ENCODE measurements at regions not wholly inside any gene's neighbourhood (a gene's known extent, or its start where the extent isn't known, plus 50 kb on each side); places are given as distances from the start of the nearest gene placed in this dataset.

- Mint-ChIP-seq H3K9me3 (no peaks in the 10 kb centered on the region; the same call in 1 of the 2 replicates), H3K36me3 (ENCODE audit: low read depth) (no peaks in the 10 kb centered on the region), H3K4me1 (ENCODE audit: low read depth) (no peaks in the 10 kb centered on the region), H3K27ac (no peak overlapping the region), H3K4me3 (no peak overlapping the region), H3K27me3 (ENCODE audit: insufficient read depth) (no peaks in the 10 kb centered on the region)
- no peak for DNase-seq
- TF ChIP-seq, protein P1, sequence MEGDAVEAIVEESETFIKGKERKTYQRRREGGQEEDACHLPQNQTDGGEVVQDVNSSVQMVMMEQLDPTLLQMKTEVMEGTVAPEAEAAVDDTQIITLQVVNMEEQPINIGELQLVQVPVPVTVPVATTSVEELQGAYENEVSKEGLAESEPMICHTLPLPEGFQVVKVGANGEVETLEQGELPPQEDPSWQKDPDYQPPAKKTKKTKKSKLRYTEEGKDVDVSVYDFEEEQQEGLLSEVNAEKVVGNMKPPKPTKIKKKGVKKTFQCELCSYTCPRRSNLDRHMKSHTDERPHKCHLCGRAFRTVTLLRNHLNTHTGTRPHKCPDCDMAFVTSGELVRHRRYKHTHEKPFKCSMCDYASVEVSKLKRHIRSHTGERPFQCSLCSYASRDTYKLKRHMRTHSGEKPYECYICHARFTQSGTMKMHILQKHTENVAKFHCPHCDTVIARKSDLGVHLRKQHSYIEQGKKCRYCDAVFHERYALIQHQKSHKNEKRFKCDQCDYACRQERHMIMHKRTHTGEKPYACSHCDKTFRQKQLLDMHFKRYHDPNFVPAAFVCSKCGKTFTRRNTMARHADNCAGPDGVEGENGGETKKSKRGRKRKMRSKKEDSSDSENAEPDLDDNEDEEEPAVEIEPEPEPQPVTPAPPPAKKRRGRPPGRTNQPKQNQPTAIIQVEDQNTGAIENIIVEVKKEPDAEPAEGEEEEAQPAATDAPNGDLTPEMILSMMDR (IDR thresholded peaks at IDR 0.05): no peak
These were observed 386.9 kb upstream of the KCNN2 start for GRCh38 chr5:113974976-113975375.

DNA sequence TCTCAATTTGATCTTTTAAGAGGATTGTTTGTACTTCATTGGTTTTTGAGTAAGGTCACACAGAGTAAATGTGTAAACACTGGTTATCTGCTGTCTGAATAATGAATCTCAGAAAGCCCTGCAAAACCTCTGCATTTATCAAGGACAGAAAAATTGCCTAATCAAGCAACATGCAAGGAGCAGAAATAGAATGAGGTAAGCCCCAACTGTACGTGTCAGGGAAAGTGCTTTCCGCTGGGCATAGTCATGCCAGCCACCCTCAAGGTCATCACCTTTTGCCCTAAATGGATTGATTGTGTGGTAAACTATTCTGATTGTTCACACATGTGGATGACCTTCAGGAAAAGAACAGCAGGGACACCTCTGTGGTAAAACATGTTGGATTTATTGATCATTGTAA, 376.9 kb upstream of the KCNN2 start:
- no peak overlapping the region for H3K27ac Mint-ChIP-seq
- TF ChIP-seq, protein P1 (IDR thresholded peaks at IDR 0.05): no peak
- no peak overlapping the region for H3K4me3 Mint-ChIP-seq
- no peaks in the 10 kb centered on the region for H3K4me1 Mint-ChIP-seq (ENCODE audit: low read depth)
- no peaks in the 10 kb centered on the region for H3K27me3 Mint-ChIP-seq (ENCODE audit: insufficient read depth)
- no peak for DNase-seq
- H3K9me3 Mint-ChIP-seq: no peaks in the 10 kb centered on the region
- H3K36me3 Mint-ChIP-seq (ENCODE audit: low read depth): no peaks in the 10 kb centered on the region

- Mint-ChIP-seq H3K27me3 (ENCODE audit: insufficient read depth) (no peaks in the 10 kb centered on the region), H3K4me1 (ENCODE audit: low read depth) (peaks cover 4% of the 10 kb centered on the region; the same call in 1 of the 2 replicates), H3K36me3 (ENCODE audit: low read depth) (no peaks in the 10 kb centered on the region), H3K27ac (no peak overlapping the region), H3K4me3 (no peak overlapping the region), H3K9me3 (no peaks in the 10 kb centered on the region)
- DNase-seq: no peak
- TF ChIP-seq, protein P1 (IDR thresholded peaks at IDR 0.05): no peak
These were observed 376.4 kb upstream of the KCNN2 start for GRCh38 chr5:113985505-113985904.

- Mint-ChIP-seq H3K27me3 (ENCODE audit: insufficient read depth) (no peaks in the 10 kb centered on the region), H3K4me3 (peak overlapping the region; percentile 75), H3K27ac (no peak overlapping the region), H3K4me1 (ENCODE audit: low read depth) (peaks cover 6% of the 10 kb centered on the region; the same call in 1 of the 2 replicates), H3K36me3 (ENCODE audit: low read depth) (no peaks in the 10 kb centered on the region), H3K9me3 (no peaks in the 10 kb centered on the region)
- TF ChIP-seq, protein P1 (IDR thresholded peaks at IDR 0.05): no peak
- no peak for DNase-seq
These were observed 372.5 kb upstream of the KCNN2 start for GRCh38 chr5:113989278-113989912.

GRCh38 chr5:113989913-113990305, 372.0 kb upstream of the KCNN2 start:
- H3K36me3 Mint-ChIP-seq (ENCODE audit: low read depth): no peaks in the 10 kb centered on the region
- peaks cover 6% of the 10 kb centered on the region; the same call in 1 of the 2 replicates for H3K4me1 Mint-ChIP-seq (ENCODE audit: low read depth)
- TF ChIP-seq, protein P1 (IDR thresholded peaks at IDR 0.05): no peak
- H3K9me3 Mint-ChIP-seq: no peaks in the 10 kb centered on the region
- H3K4me3 Mint-ChIP-seq: peak overlapping the region; percentile 75
- H3K27ac Mint-ChIP-seq: no peak overlapping the region
- no peaks in the 10 kb centered on the region for H3K27me3 Mint-ChIP-seq (ENCODE audit: insufficient read depth)
- DNase-seq: no peak
